ENCODE measurements at regions not wholly inside any gene's neighbourhood (a gene's known extent, or its start where the extent isn't known, plus 50 kb on each side); places are given as distances from the start of the nearest gene placed in this dataset.
"Not testable (repeated sequence)": the region's sequence is repeated elsewhere in the genome, so short reads cannot be mapped to it uniquely, and the experiment has no call there.

DNA sequence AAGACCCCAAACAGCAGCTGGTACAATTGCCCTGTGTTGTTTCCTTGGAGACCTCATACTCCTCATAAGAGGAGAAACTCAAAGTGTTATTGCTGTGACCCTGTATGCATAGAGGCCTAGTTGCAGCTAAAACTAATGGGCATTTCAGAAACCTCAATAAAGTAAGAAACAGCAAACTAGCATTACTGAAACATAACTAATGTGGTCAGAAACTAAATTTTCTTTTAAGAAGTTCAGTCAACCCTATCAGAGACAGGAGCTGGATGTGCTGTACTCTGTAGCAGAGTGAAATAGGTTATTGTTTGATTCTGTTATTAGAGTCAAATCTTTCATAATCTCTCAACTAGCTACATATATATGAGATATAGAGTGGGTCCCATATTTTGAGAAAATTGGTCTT, 257.5 kb upstream of the IRS4 start:
- TF ChIP-seq SUZ12 (IDR thresholded peaks at IDR 0.05) (no peak), CTBP1 (IDR thresholded peaks at IDR 0.05; ENCODE audit: borderline replicate concordance) (no peak), NFRKB (IDR thresholded peaks at IDR 0.05) (no peak), TARDBP (IDR thresholded peaks at IDR 0.05) (no peak), SP1 (IDR thresholded peaks at IDR 0.05) (no peak)
- no peak for DNase-seq (ENCODE audit: extremely low spot score)
- ChIA-PET POLR2A (no interaction called here), CTCF (no interaction called here)

DNA sequence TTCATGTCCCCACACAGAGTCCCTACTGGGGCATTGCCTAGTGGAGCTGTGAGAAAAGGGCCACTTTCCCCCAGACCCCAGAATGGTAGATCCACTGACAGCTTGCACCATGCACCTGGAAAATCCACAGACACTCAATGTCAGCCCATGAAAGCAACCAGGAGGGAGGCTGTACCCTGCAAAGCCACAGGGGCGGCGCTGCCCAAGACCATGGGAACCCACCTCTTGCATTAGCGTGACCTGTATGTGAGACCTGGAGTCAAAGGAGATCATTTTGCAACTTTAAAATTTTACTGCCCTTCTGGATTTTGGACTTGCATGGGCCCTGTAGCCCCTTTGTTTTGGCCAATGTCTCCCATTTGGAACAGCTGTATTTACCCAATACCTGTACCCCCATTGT, 236.5 kb upstream of the IRS4 start:
- POLR2A ChIA-PET; CTCF ChIA-PET; DNase-seq (ENCODE audit: extremely low spot score): not testable (repeated sequence)

DNA sequence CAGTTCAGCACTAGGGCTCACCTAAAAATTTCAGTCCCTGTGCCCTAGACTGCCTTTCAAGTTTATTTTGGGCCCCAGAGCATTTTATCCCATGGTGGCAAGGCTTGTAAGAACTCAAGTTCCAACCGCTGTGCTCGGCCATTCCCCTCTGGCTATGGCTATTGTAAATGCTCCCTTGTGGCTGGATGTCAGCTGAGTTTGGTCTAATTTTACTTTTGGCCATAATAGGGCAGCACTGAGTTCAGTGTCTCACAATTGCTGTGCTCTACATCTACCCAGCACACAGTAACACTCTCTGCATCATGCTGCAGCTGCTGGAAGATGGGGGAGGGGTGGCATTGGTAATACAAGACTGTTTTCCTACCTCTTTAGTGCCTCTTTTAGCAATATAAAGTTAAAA, 210.8 kb upstream of the IRS4 start:
- ChIA-PET CTCF (no interaction called here), POLR2A (no interaction called here)
- TF ChIP-seq HDGF (IDR thresholded peaks at IDR 0.05; ENCODE audit: borderline replicate concordance) (no peak), SUZ12 (IDR thresholded peaks at IDR 0.05) (no peak), TARDBP (IDR thresholded peaks at IDR 0.05) (no peak), FOXA1 (IDR thresholded peaks at IDR 0.05) (no peak), BHLHE40 (IDR thresholded peaks at IDR 0.05; ENCODE audit: borderline replicate concordance) (no peak), ELF4 (IDR thresholded peaks at IDR 0.05) (no peak), FOXM1 (IDR thresholded peaks at IDR 0.05; ENCODE audit: borderline replicate concordance) (no peak), ARNT (IDR thresholded peaks at IDR 0.05) (no peak)
- no peak for DNase-seq (ENCODE audit: extremely low spot score)

- TF ChIP-seq PKNOX1 (IDR thresholded peaks at IDR 0.05), result no peak
- no peak for TF ChIP-seq FOXA1 (IDR thresholded peaks at IDR 0.05)
- TF ChIP-seq HDGF (IDR thresholded peaks at IDR 0.05; ENCODE audit: borderline replicate concordance), result no peak
- no peak for TF ChIP-seq TARDBP (IDR thresholded peaks at IDR 0.05)
- TF ChIP-seq ARNT (IDR thresholded peaks at IDR 0.05), result no peak
- TF ChIP-seq ZNF384 (IDR thresholded peaks at IDR 0.05), result no peak
- no peak for TF ChIP-seq LEF1 (IDR thresholded peaks at IDR 0.05; ENCODE audit: borderline replicate concordance)
- TF ChIP-seq L3MBTL2 (conservative IDR thresholded peaks at IDR 0.05), result no peak
- no peak for TF ChIP-seq FOXM1 (IDR thresholded peaks at IDR 0.05; ENCODE audit: borderline replicate concordance)
- ChIA-PET CTCF (no interaction called here), POLR2A (no interaction called here)
- no peak for DNase-seq (ENCODE audit: extremely low spot score)
Observed at GRCh38 chrX:108946531-108946930, 210.2 kb upstream of the IRS4 start.

DNA sequence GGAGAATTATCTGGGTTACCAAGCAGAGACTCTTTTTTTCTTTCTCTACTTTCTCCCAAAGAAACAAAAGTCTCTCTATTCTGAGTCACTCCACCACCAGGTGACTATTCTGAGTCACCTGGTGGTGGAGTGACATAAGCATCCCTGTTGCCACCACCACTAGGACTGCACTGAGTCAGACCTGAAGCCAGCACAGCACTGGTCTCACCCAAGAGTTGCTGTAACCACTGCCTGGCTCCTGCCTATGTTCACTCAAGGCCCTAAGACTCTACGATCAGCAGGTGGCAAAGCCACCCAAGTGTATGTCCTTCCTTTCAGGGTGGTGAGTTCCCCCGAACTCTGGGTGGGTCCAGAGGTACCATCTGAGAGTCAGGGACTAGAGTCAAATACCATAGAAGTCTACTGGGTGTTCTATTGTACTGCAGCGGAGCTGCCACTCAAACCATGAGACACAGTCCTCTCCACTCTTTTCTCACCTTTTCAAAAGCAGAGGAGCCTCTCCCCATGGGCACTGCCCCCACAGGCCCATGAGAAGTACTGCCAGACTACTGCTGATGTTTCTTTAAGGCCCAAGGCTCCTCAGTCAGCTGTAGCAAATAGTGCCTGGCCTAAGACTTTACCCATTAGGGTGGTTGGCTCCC, 209.6 kb upstream of the IRS4 start:
- DNase-seq (ENCODE audit: extremely low spot score), result no peak
- ChIA-PET CTCF (no interaction called here), POLR2A (no interaction called here)
- no peak for TF ChIP-seq FOXA1 (IDR thresholded peaks at IDR 0.05)
- no peak for TF ChIP-seq PKNOX1 (IDR thresholded peaks at IDR 0.05)
- TF ChIP-seq LEF1 (IDR thresholded peaks at IDR 0.05; ENCODE audit: borderline replicate concordance), result no peak
- TF ChIP-seq FOXK2 (IDR thresholded peaks at IDR 0.05), result no peak
- TF ChIP-seq NFRKB (IDR thresholded peaks at IDR 0.05), result no peak
- no peak for TF ChIP-seq L3MBTL2 (conservative IDR thresholded peaks at IDR 0.05)
- TF ChIP-seq CTBP1 (IDR thresholded peaks at IDR 0.05; ENCODE audit: borderline replicate concordance), result no peak
- no peak for TF ChIP-seq FOXM1 (IDR thresholded peaks at IDR 0.05; ENCODE audit: borderline replicate concordance)
- TF ChIP-seq ARNT (IDR thresholded peaks at IDR 0.05), result no peak
- no peak for TF ChIP-seq ZNF384 (IDR thresholded peaks at IDR 0.05)
- no peak for TF ChIP-seq BHLHE40 (IDR thresholded peaks at IDR 0.05; ENCODE audit: borderline replicate concordance)
- no peak for TF ChIP-seq ELF4 (IDR thresholded peaks at IDR 0.05)
- no peak for TF ChIP-seq TARDBP (IDR thresholded peaks at IDR 0.05)
- no peak for TF ChIP-seq SUZ12 (IDR thresholded peaks at IDR 0.05)
- TF ChIP-seq SP1 (IDR thresholded peaks at IDR 0.05), result no peak
- TF ChIP-seq HDGF (IDR thresholded peaks at IDR 0.05; ENCODE audit: borderline replicate concordance), result no peak

GRCh38 chrX:108914791-108915190, 178.4 kb upstream of the IRS4 start:
- no peak for TF ChIP-seq SP1 (IDR thresholded peaks at IDR 0.05)
- TF ChIP-seq CTBP1 (IDR thresholded peaks at IDR 0.05; ENCODE audit: borderline replicate concordance), result no peak
- no peak for TF ChIP-seq BHLHE40 (IDR thresholded peaks at IDR 0.05; ENCODE audit: borderline replicate concordance)
- TF ChIP-seq HDGF (IDR thresholded peaks at IDR 0.05; ENCODE audit: borderline replicate concordance), result no peak
- TF ChIP-seq ARNT (IDR thresholded peaks at IDR 0.05), result no peak
- no peak for TF ChIP-seq TARDBP (IDR thresholded peaks at IDR 0.05)
- CTCF ChIA-PET, result no interaction called here
- no peak for DNase-seq (ENCODE audit: extremely low spot score)
- POLR2A ChIA-PET, result no interaction called here

- DNase-seq (ENCODE audit: extremely low spot score); CTCF ChIA-PET; POLR2A ChIA-PET: not testable (repeated sequence)
Observed at GRCh38 chrX:108903831-108904230, 167.5 kb upstream of the IRS4 start.

GRCh38 chrX:108900333-108900732, 164.0 kb upstream of the IRS4 start:
- CTCF ChIA-PET, result no interaction called here

DNA sequence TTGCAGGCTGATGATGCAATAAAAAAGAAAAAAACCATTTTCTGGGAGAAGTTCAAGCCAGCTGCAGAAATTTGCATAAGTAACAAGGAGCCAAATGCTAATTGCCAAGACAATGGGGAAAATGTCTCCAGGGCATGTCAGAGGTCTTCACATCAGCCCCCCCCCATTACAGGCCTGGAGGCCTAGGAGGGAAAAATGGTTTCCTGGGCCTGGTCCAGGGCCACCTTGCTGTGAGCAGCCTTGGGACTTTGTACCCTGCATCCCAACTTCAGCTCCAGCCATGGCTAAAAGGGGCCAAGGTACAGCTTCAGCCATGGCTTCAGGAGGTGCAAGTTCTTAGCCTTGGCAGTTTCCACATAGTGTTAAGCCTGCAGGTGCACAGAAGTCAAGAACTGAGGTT, 160.0 kb upstream of the IRS4 start:
- CTCF ChIA-PET; POLR2A ChIA-PET; DNase-seq (ENCODE audit: extremely low spot score): not testable (repeated sequence)

More at GRCh38 chrX:108900333-108900732, 164.0 kb upstream of the IRS4 start:
- TF ChIP-seq ARNT (IDR thresholded peaks at IDR 0.05) (no peak), HDGF (IDR thresholded peaks at IDR 0.05; ENCODE audit: borderline replicate concordance) (no peak), TARDBP (IDR thresholded peaks at IDR 0.05) (no peak), NFRKB (IDR thresholded peaks at IDR 0.05) (no peak)
- DNase-seq (ENCODE audit: extremely low spot score), result no peak
- POLR2A ChIA-PET, result no interaction called here
